HG03571 (cell line): ENCODE measurements at regions not wholly inside any gene's neighbourhood (a gene's known extent, or its start where the extent isn't known, plus 50 kb on each side); places are given as distances from the start of the nearest gene placed in this dataset.

Experiments
- ATAC-seq: cut with Tn5 transposase; IDR thresholded peaks from one replicate; pipeline ENCODE4 v1.9.1; 2021; ENCODE audit not compliant: unreplicated experiment

DNA sequence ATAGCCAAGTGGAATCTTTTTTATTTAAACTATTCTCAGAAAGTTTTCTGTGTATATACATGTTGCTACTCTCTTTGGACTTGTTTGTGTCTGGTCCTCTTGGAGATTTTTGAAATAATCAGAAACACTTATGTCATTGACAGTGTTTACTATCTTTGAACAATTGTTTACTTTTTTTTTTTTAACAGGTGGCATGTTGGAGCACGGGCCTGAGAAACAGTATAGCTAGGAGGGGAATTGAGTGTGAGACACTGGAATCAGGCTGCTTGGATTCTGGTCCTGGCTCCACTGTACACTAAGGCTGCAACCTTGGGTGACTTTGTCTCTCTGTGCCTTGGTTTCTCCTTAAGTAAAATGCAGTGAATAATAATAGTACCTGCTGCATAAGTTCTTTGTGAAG, 279.6 kb downstream of the PRL start:
- ATAC-seq = no peak

DNA sequence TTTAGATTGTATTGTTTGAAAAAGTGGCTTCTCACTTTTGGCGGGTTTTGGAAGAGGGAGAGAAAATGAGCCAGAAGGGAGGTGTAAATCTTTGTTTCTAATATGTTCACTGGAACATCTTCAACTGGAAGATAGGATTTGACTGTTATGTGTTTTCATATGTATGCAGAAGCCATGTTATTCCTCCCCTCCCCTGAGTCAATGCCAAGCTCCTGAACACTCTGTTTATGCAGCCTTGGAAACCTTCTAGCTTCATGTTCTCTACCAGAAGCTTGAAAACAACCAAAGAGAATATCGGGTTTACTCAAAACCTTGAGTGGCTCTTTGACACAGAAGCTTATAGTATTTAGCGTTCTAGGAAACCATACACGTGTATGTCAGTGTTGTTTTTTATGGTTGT, 279.1 kb downstream of the PRL start:
- no peak for ATAC-seq

DNA sequence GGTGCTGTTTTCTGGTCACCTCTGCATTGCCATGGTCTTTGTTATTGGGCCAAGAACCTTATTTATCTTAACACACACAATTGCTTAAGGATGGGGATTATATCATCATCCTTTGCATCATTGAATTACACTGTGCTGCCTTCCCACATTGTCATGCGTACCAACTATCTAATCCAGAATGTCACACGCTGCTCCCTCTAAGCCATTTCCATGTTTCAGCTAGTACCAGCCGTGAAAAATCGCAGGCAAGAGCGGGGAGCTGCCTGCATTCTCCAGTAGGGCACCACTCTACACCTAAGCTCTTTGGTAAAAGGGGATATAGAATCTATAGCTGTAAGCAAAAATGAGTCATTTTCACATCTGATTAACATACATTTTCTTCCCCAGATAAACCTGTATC, 277.0 kb downstream of the PRL start:
- ATAC-seq = no peak

DNA sequence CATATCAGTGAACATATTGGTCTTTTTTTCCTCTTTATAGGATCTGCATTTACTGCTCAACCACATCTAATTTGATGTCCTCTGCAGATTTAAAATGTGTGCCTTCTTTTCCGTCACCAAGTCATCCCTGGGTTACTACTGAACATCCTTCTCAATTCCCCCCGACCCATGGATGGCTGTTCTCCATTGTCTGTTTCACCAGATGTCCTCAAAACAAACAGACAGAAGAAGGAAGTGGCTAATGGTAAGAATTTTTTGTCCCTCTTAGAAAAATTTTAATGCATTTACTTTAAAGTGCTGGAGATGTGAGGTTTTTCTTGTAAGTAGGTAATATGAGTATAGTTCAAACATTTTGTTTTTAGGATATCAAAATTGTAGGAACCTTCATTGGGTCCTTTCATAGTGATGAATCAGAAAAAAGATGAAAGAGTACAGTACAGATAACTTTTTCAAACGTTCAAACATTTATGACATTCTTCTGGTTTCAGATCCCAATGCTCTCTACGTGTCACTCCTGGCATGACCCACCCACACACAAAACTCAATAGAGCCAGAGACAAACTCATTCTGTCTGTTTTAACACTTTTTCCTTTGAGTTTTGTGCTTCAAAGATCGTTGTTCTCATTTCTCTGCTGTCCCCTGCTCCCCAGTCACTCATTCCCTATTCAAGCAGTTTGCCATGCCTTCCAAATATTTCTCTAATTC, 276.4 kb downstream of the PRL start:
- ATAC-seq = no peak

DNA sequence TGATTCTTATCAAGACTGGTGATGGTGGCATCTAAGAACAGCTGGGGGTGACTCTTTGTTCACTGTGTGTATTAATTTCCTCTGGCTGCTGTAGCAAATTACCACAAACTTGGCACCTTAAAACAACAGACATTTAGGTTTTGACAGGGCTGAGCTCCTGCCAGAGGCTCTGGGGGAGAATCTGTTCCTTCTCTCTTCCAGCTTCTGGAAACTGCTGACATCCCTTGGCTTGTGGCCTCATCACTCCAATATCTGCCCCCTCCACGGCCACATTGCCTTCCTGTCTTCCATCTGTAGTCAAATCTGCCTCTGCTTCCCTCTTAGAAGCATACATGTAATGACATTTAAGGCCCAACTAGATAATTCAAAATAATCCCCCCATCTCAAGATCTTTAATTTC, 274.9 kb downstream of the PRL start:
- ATAC-seq = no peak

DNA sequence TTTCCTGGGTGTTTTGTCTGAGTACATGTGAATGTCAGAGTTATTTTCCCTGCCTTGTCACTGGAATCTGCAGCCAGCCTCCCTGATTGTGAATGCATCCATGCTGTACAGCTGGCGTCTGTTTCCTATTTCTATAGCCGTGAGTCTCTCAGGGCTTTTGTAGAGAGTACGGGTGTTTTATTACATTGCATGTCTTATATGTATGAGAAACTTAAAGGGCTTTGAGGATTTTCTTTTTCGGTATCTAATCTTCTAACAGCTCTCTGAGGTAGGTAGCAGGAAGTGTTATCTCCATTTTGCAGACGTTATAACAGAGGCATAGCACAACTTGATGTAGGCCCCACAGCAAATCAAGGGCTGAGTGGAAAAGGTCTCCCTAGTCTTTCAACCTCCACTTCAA, 272.9 kb downstream of the PRL start:
- no peak for ATAC-seq

DNA sequence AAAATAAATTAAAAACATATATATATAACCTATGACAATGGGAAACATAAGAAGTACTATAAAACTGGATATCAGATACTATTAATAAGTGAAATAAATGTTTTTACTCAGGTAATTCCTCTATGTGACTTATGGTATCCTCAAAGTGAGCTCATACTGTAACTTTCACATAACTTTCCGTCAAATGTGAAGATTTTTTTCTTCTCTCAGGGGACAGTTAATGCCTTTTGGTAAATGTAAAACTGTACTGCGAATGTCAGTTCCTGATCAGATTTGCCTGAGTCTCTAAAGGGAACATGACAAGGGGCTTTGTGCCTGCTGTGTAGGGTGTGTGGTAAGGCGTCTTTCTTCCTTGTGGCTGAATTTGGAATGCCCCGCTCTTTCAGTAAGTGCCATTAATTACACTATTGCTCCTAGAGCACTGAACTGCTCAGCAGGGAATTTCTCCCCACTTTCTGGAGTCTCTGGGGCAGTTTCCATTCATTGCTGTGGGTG, 271.8 kb downstream of the PRL start:
- ATAC-seq = peak; percentile 34

DNA sequence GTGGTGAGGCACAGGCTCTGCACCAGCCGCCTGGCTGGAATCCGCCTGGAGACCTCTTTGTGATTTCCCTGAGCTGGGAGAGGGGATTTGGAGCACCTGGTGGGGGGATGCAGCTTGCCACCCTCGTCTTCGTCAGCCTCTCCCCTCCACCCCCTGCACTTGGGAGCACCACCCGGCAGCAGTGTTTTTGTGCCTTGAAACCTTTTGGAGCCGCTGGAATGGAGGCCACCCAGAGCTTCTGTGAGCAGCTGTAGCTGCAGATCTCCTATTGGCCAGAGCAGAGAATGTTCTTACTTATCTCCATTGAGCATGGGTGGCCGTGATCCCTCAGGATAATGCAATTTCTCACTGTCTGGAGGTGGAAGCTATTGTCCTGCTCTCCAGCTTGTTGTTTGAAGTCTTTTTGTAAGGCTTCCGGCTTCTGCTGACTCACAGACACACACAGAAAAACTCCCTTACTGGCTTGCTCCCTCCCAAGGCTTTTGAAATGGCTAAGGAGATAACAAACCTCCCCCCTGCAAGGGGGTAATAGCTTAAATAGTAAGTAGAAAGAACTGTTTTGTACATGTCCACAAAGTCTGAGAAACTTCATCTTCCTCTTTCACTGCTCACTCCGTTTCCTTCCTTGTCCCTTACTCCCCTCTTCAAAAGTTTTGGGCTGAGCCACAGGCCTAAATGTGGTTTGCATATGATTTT, 271.2 kb downstream of the PRL start:
- ATAC-seq = peak; percentile 66

DNA sequence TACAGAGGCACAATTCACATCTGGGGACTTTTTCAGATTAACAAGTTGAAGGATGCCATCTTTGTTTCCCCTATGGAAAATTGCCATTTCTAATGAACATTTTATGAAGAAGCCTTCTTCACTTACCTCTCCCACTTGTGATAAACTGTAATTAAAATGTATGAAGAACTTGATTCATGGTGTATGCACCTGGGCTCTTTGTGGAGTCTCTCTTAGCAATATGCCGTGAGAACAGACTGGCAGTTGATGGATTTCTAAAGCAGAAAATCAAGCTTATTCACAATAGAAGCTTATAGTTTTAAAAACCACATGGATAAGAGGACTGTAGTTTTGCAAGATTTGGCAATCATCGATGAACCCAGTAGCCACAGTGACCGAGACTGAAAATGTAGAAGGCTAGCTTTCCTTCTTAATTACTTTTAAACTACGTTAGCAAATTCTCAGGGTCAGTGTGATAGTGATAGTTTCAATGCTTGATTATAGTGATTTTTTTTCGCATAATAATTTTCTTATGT, 270.6 kb downstream of the PRL start:
- ATAC-seq = peak; percentile 3

DNA sequence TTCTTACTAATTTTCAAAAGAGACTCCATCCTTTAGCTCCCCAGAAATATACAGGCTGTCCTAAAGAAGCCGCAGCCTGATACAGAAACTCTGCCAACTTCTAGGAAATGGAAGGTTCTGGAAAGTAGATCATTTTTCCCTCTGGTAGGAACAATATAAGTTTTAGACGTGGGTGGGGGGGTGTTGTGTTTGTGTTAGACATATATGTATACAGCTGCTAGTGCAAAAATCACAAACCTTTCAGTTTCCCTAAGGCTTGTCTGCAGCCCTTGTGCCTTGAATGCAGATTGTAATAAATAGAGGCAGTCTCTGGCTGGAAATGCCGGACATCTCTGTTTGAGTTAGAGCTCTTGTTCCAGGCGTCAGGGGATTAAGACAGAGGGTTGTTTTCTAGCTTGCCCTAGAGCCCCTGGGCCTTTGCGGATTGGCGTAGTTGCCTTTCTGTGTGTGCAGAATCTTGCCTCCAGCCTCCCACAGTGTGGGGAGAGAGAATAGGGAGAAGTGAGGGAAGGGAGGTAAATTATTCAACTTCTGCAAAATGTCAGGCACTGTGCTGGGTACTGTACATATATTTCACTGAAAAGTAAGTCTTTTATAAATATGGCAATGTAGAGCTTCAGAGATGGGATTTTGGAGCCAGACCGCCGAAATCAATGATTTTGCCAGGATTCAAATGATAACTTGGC, 269.7 kb downstream of the PRL start:
- ATAC-seq = no peak

DNA sequence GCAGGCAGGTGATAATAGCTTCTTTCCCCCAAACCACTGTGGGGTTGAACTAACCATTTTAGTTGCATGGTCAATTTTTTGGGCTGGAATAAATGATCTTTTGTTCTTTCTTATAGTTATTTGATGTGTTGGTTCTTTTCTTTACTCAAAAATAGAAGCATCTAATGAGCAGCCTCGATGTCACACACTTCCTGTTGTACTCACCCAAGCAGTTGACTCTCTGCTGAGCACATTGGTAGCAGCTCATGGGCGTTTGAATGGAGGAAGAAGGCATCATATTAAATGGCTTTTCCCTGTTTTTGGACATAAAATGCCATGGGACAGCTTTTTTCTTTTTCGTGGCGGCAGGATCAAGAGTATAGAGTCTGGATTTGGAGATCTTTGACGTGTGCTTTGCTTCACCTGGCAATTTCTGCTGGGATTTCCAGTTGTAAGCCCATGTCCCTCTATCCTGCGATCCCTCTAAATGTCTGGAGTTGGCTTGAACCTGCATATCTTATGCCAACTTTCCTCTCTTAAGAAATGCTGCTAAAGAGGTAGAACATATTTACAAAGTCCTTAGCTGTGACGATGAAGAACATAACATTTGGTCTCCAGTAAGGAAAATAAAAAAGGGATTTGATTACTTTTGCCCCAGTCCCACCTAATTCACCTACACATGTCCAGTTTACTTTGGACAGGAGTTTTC, 268.3 kb downstream of the PRL start:
- ATAC-seq = no peak

DNA sequence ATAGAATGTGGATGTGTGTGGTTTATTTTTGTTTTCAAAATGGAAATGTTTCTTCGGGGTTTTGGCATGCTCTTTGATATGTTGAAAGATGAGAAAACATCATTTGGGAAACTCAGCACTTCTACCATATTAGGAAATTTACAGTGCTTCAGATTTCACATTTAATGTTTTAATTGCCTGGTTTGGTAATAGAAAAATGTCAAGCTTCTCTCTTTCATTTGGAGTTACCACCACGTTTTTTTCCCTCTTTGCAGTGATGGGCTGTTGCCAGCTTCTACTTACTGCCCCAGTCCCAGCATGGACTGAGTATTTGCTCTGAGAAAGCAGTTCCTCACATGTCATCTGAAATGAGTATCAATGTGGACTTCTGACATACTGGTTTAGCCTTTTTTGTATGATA, 267.7 kb downstream of the PRL start:
- no peak for ATAC-seq

DNA sequence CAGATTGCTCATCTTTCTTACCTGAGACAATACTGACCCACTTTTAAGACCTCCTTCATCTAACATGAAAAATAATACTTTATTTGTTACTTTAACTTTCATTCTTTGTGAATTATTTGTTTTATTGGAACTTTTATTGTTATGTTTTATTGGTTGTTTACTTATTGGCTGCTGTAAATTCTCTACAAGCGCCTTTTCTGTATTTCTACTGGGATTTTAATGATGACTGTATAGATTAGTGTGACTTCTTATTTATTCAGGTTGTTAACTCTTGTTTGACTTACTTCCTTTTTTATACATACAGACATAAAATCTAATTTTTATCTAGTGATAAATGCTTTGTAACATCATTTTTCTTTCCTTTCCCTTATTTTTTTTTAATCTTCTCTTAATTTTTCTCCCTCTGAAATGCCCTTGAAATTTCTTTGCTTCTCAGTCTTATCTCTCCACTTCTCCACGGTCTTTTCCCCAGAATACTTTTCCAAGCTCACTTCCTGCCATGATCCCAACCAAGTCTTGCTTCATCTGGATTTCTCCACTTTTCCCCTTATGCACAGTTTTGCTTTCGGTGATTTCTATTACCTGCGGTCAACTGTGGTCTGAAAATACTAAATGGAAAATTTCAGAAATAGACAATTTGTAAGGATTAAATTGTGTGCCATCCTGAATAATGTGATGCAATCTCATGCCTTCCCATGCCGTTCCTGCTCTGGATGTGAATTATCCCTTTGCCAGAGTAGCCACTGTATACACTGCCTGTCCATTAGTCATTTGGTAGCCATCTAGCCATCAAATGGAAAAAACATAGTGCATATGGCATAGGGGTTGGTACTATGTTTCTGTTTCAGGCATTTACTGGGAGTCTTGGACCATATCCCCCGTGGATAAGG, 265.9 kb downstream of the PRL start:
- ATAC-seq = no peak

DNA sequence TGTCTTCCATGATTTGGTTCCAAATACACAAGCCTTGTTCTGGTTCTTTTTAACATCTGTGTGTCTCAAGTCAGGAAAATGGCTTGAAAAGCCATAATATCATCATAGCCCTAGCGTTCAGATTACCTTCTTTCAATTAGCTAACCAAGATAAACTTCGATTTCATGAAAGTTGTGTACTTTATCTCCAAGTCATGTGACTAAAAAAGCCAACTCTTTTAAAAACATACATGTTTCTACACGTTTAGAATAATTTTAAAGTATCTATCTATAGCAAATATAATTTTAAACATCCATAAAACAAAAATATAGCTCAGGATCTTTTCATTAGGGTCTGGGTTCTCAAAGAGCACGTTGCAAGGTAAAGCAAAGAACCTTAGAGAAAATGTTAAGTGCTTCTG, 261.1 kb downstream of the PRL start:
- ATAC-seq = no peak

DNA sequence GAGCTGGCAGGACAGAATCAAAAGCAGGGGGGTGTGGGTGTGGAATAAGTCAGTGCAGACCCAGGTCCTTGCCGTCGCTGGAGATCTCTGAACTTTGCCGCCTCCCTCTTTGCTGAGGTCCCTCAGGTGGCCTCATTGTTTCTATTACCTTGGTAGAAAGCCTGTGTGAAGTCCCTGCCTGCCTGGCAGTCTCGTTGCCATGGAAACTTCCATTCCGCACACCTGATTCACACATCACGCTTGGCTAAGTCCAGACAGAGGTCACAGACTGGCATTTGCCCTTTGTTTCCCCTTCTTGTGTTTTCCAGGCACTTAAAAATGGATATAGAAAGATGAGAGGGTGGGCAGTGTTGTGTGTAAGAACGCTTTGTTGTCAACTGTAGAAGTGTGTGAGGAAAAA, 260.6 kb downstream of the PRL start:
- no peak for ATAC-seq

DNA sequence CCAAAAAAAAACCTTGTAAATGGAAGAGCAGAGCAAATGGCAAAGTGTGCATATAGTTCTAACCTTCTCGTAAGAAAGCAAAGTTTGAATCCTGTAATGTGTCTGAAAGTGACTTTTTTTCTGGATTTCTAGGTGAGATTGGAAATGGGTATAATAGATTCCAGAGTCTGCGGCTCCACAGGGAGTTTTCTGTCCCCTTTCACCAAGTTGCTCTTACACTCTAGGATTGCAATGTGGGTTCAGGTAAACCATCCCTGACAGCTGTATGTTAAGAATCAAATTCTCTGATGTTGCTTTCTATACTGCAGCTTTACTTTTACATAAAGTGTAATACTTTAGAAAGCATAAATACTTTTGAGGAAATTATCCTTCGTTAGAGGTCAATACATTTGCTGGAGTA, 260.1 kb downstream of the PRL start:
- no peak for ATAC-seq

DNA sequence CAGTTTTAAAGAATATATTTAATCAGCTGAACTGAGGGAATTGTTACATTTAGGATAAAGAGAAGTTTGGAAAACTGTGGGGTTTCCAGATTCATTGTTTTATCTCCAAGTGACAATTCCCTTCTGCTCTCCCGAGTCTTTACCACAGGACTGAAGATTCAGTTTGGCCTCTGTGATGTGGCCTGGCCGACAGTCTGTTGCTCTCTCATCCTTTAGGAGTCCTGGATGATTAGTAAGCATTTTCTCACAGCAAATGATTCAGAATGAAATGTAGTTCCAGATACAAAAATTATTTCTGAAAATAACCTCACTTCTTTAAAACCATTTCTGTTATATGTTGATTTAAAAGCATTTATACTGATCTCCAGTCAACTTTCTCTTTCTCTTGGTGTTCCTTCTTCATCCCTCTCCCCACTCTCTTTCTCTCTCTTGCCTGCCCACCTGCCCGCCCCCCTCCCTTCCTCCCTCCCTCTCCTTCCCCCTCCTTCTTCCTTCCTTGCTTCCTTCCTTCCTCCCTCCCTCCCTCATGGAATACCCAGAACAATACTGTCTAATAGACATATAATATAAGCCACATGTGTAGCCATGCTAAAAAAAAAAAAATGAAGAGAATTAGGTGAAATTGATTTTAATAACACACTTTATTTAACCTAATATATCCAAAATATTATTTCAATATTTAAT, 254.9 kb downstream of the PRL start:
- ATAC-seq = no peak

DNA sequence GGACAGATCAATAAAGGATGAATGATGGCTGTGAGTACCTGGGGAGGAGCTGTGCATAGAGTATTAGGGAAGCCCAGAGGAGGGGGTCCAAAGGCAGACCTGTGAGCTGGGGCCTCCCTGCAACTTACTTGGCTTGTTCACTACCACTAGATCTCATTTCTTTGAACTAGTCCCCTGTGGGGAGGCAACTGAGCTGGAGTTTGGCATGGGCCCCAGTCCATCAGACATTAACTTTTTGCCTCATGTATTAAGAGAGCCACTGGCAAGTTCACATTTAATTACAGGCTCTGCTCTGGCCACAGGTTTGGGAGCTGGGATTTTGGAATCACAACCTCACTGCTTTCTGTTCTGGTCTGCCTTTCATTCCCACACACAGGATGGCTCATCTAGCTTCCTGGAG, 254.1 kb downstream of the PRL start:
- no peak for ATAC-seq

DNA sequence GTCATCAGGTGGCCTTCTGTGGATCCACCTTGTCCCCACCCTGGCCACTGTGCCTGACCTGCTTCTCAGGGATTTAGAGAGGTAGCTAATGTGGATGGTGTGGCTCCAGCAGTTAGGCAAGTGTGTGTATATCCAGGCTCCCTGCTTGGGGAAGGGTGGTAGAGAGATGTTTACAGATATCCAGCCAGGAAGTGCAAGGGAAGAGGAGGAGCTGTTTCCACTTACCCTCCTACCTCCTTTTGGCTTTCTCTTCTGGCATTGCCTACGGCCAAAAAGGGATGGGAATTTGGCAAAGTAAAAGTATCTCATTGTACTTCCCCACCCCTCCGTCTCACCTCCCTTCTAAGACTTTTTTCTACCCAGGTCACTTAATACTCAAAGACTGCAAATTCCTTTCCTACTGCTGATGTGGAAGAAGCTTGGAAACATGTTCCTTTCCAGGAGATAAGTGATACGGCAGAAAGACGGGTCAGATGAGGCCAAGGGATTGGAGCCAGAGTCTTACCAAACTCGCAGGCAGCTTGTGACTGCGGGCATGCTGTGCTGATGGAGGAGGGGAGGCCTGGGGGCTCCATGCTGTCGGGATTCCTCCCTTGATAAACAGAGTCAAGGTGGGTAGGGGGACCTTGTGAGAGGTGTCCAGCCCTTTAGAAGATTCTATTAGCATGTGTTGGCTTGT, 253.4 kb downstream of the PRL start:
- ATAC-seq = no peak
